GM12875 (cell line): ENCODE measurements at regions not wholly inside any gene's neighbourhood (a gene's known extent, or its start where the extent isn't known, plus 50 kb on each side); places are given as distances from the start of the nearest gene placed in this dataset.

ENCODE experiments used
- H3K4me3 ChIP-seq: one replicate; pipeline ENCODE4 v1.5.1; 2011; ENCODE audit warnings: low read depth, low read length, control low read depth
- TF ChIP-seq, protein P1 (sequence below): IDR thresholded peaks from 2 replicates; pipeline ENCODE4 v1.5.1; 2011; ENCODE audit warnings: low read depth, mild to moderate bottlenecking, control low read depth, inconsistent platforms, low read length, moderate library complexity, borderline replicate concordance; ENCODE audit not compliant: insufficient read depth

DNA sequence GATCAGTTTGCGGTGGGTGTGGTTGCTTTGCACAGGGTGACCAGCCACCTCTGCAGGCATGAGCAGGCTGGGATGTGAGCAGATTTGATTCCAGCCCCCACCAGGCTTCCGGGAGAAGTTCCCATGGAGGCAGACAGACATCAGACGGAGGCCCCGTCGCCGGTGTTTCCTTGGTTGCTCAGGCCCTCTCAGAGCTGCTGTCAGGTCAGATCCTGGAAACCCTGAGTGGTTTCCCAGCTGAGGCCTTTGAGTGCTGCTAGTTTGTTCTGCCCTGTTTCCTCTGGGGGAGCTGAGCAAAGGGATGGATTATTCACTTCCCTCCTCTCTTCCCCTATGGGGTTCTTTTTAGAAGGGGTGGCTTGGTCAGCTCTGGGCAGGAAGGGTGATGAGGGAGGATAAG lies 62.2 kb downstream of the FAM241B start:
- H3K4me3 ChIP-seq = no peak overlapping the region
- TF ChIP-seq, protein P1, sequence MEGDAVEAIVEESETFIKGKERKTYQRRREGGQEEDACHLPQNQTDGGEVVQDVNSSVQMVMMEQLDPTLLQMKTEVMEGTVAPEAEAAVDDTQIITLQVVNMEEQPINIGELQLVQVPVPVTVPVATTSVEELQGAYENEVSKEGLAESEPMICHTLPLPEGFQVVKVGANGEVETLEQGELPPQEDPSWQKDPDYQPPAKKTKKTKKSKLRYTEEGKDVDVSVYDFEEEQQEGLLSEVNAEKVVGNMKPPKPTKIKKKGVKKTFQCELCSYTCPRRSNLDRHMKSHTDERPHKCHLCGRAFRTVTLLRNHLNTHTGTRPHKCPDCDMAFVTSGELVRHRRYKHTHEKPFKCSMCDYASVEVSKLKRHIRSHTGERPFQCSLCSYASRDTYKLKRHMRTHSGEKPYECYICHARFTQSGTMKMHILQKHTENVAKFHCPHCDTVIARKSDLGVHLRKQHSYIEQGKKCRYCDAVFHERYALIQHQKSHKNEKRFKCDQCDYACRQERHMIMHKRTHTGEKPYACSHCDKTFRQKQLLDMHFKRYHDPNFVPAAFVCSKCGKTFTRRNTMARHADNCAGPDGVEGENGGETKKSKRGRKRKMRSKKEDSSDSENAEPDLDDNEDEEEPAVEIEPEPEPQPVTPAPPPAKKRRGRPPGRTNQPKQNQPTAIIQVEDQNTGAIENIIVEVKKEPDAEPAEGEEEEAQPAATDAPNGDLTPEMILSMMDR = no peak

DNA sequence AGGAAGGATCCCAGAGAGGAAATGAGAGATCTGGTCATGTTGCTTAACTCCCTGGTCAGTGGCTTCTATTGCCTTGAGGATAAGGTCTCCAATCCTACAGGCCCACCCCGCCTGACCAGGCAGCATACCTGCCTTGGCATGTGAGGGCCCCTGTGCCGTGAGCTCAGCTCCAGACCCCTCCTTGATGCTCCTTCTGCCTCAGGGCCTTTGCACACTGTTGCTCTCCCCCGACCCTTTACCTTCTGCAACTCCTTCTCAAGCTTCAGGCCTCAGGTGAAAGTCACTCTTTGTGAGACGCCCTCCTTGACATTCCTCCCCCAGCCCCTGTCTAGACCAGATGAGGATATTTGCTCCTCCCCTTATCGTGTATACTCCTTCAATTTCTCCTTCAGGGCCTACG lies 62.8 kb downstream of the FAM241B start:
- H3K4me3 ChIP-seq = no peak overlapping the region
- TF ChIP-seq, protein P1 = no peak

DNA sequence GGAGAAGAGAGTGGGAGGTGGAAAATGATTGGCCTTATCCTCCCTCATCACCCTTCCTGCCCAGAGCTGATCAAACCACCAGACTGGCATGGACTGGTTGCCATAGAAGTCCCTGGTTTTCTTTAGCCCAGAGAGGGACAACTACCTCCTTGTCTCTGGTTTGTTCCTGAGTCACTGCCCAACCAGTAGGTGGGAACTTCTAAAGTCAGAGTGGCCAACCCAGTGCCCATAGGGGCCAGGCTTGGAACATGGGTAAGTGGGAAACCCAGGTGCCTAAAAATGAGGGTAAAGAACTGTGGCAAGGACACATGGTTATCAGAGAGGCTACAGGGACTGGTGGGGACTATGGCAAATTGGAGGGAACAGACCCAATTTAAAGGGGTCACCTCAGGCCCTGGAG lies 63.8 kb downstream of the FAM241B start:
- H3K4me3 ChIP-seq = no peak overlapping the region
- TF ChIP-seq, protein P1 = no peak

DNA sequence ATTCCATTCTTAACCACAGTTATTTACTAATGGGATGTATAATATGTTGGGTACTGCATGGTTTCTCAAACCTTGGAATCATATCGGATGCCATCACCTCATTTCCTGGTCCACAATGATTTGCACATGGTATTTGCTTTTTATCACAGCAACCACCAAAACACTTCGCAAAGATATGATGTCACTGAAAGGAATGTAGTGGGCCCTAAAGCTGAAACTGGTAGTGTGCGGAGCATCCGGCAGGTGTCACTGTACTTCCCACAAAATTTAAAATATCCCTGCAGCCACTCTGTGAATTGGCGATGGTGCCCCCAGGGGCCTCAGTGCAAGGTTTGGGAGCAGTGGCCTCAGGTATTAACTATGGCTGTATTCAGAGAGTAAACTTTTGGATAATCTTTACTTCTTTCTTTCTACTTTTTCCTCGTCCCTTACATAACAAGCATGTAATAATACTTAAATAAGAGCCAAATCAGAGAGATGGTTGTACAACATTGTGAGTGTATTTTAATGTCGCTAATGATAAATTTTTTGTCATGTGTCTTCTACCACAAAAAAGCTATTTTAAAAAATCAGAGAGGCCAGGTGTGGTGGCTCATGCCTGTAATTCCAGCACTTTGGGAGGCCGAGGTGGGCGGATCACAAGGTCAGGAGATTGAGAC lies 66.2 kb downstream of the FAM241B start:
- TF ChIP-seq, protein P1 = peak; percentile 46; the same call in 1 of the 2 replicates

DNA sequence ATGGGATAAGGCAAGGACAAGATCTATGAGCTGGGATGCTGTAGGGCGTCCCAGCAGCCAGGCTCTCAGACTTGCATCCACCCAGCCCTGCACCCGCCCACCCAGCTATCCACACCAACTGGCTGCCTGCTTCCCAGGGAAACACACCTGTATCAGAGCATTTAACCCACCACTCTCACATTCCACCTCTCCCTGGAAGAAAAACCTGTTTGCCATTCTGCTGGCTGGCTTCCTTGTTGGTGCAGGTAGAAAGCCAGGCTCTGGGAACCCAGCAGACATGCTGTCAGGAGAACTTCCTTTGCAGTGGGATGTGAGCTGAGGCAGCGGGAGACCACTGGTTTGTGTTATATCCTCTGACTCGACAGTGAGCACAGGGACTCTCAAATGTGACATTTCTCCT lies 67.0 kb downstream of the FAM241B start:
- H3K4me3 ChIP-seq = no peak overlapping the region
- TF ChIP-seq, protein P1 = no peak

More for the DNA sequence above, 66.2 kb downstream of the FAM241B start:
- H3K4me3 ChIP-seq = no peak overlapping the region

DNA sequence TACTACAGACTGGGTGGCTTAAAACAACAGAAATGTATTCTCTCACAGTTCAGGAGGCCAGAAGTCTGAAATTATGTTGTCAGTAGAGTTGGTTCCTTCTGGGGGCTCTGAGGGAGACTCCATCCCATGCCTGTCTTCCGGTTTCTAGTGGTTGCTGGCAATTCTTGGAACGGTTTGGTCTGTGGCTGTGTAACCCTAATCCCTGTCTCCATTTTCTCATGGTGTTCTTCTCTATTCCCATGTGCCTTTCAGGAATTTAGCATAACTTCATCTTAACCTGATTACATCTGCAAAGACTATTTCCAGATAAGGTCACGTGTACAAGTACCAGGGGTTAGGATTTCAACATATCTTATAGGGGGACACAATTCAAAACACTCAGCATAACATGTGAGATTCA lies 73.2 kb downstream of the FAM241B start:
- TF ChIP-seq, protein P1 = no peak
- H3K4me3 ChIP-seq = no peak overlapping the region
